H1 (cell line): ENCODE measurements at regions not wholly inside any gene's neighbourhood (a gene's known extent, or its start where the extent isn't known, plus 50 kb on each side); places are given as distances from the start of the nearest gene placed in this dataset.

ENCODE experiments used
- CTCF ChIA-PET: fragments of 300-600 bp; sonication (Branson Sonifier 250); formaldehyde crosslinking; loops from one replicate; lab custom pipeline; 2021; ENCODE audit not compliant: partially characterized antibody; lab: Charles Lee
- POLR2A ChIA-PET: fragments of 300-600 bp; sonication (Branson Sonifier 250); formaldehyde crosslinking; loops from one replicate; lab custom pipeline; 2021; ENCODE audit warnings: inconsistent platforms; ENCODE audit not compliant: partially characterized antibody; lab: Charles Lee
- DNase-seq, 2 experiments: peaks; one replicate each; pipeline versions ENCODE4 v3.0.0 to v3.0.0-alpha.2; 2010 to 2022; ENCODE audit warnings: low spot score in 2 of 2, low read depth in 1 of 2, mixed read lengths in 1 of 2
- FAIRE-seq: peaks from 2 replicates; lab custom pipeline; 2011; peaks lifted over from hg19 to GRCh38; lab: Jason Lieb, UNC
- H2AFZ ChIP-seq: 2 replicates; pipeline ENCODE4 v1.8.1; 2012; ENCODE audit warnings: low read length, inconsistent platforms
- H2AK5ac ChIP-seq: 2 replicates; pipeline ENCODE4 v1.6.1; 2013; ENCODE audit warnings: low read depth, low read length
- H2BK120ac ChIP-seq: replicated peaks from 2 replicates; pipeline ENCODE3; 2013; ENCODE audit warnings: low read depth, low read length, inconsistent platforms
- H2BK12ac ChIP-seq: 2 replicates; pipeline ENCODE4 v1.6.1; 2013; ENCODE audit warnings: low read depth, low read length
- H2BK15ac ChIP-seq: 2 replicates; pipeline ENCODE4 v1.6.1; 2013; ENCODE audit warnings: low read length
- H2BK20ac ChIP-seq: 2 replicates; pipeline ENCODE4 v1.6.1; 2013; ENCODE audit warnings: low read length
- H2BK5ac ChIP-seq: 2 replicates; pipeline ENCODE4 v1.6.1; 2013; ENCODE audit warnings: low read depth, low read length
- H3K14ac ChIP-seq: 2 replicates; pipeline ENCODE4 v1.6.1; 2013; ENCODE audit warnings: inconsistent platforms; ENCODE audit not compliant: insufficient read length
- H3K18ac ChIP-seq: 2 replicates; pipeline ENCODE4 v1.6.1; 2013; ENCODE audit warnings: low read length; ENCODE audit errors: extremely low read depth
- H3K23ac ChIP-seq: 2 replicates; pipeline ENCODE4 v1.6.1; 2013; ENCODE audit warnings: inconsistent platforms; ENCODE audit not compliant: insufficient read length
- H3K23me2 ChIP-seq: 2 replicates; pipeline ENCODE4 v1.6.1; 2013; ENCODE audit warnings: low read depth, low read length
- H3K27ac ChIP-seq: 2 replicates; pipeline ENCODE4 v1.6.1; 2011; ENCODE audit warnings: low read depth, low read length, inconsistent platforms
- H3K27me3 ChIP-seq, 4 experiments: replicated peaks in 1 of 4; 1 replicate in 1 of 4; 2 replicates in 3 of 4; pipeline versions ENCODE4 v1.6.1 to v1.8.1; 2011 to 2013; ENCODE audit warnings: low read length in 3 of 4, mild to moderate bottlenecking in 3 of 4, inconsistent platforms in 2 of 4, mixed read lengths in 2 of 4, moderate library complexity in 1 of 4; ENCODE audit not compliant: control insufficient read depth in 3 of 4, insufficient read depth in 3 of 4; ENCODE audit errors: extremely low read depth in 1 of 4
- H3K36me3 ChIP-seq, 4 experiments: 2 replicates each; pipeline versions ENCODE4 v1.6.1 to v1.8.1; 2011 to 2013; ENCODE audit warnings: mild to moderate bottlenecking in 4 of 4, low read length in 3 of 4, moderate library complexity in 2 of 4, control low read depth in 1 of 4, inconsistent platforms in 1 of 4; ENCODE audit not compliant: insufficient read depth in 4 of 4, control insufficient read depth in 2 of 4
- H3K4ac ChIP-seq: replicated peaks from 2 replicates; pipeline ENCODE3; 2013; ENCODE audit warnings: low read length, low read depth, mixed read lengths, inconsistent platforms; ENCODE audit not compliant: insufficient read length
- H3K4me1 ChIP-seq, 4 experiments: replicated peaks in 1 of 4; 1 replicate in 1 of 4; 2 replicates in 3 of 4; pipeline versions ENCODE4 v1.6.1 to v1.8.1; 2011 to 2013; ENCODE audit warnings: low read length in 3 of 4, inconsistent platforms in 2 of 4, mixed read lengths in 1 of 4; ENCODE audit not compliant: insufficient read depth in 4 of 4, control insufficient read depth in 3 of 4
- H3K4me2 ChIP-seq, 2 experiments: 2 replicates each; pipeline versions ENCODE4 v1.6.1 to v1.8.1; 2011 to 2013; ENCODE audit warnings: low read depth in 2 of 2, low read length in 2 of 2, control low read depth in 1 of 2, inconsistent platforms in 1 of 2, mild to moderate bottlenecking in 1 of 2; ENCODE audit not compliant: insufficient read depth in 1 of 2
- H3K4me3 ChIP-seq, 4 experiments: fragments of 200-600, 300-600 bp in 1 of 4; sonication (generic), shearing (Covaris generic), sonication (Bioruptor Twin) in 1 of 4; 2 replicates each; pipeline versions ENCODE4 v1.5.1 to v1.8.1; 2011 to 2016; ENCODE audit warnings: low read length in 4 of 4, low read depth in 3 of 4, control low read depth in 2 of 4, inconsistent platforms in 2 of 4, mild to moderate bottlenecking in 2 of 4, mixed read lengths in 1 of 4, moderate library complexity in 1 of 4; ENCODE audit not compliant: insufficient read depth in 2 of 4; ENCODE audit errors: extremely low read depth in 1 of 4
- H3K56ac ChIP-seq: replicated peaks from 2 replicates; pipeline ENCODE3; 2013; ENCODE audit warnings: low read depth, mild to moderate bottlenecking, mixed read lengths, low read length, inconsistent platforms; ENCODE audit not compliant: insufficient read length
- H3K79me1 ChIP-seq: 2 replicates; pipeline ENCODE4 v1.6.1; 2013; ENCODE audit warnings: low read depth, low read length, control low read depth
- H3K79me2 ChIP-seq, 2 experiments: 2 replicates each; pipeline versions ENCODE4 v1.6.1 to v1.8.1; 2012 to 2013; ENCODE audit warnings: low read length in 2 of 2, mild to moderate bottlenecking in 2 of 2, inconsistent platforms in 1 of 2; ENCODE audit not compliant: insufficient read depth in 2 of 2, control insufficient read depth in 1 of 2
- H3K9ac ChIP-seq, 4 experiments: replicated peaks in 1 of 4; 1 replicate in 1 of 4; 2 replicates in 3 of 4; pipeline versions ENCODE4 v1.6.1 to v1.8.1; 2011 to 2013; ENCODE audit warnings: low read depth in 3 of 4, low read length in 3 of 4, control low read depth in 2 of 4, mild to moderate bottlenecking in 2 of 4, moderate library complexity in 2 of 4, inconsistent platforms in 1 of 4; ENCODE audit errors: extremely low read depth in 1 of 4
- H3K9me3 ChIP-seq, 2 experiments: 2 replicates each; pipeline versions ENCODE4 v1.6.1 to v1.8.1; 2012 to 2013; ENCODE audit warnings: mild to moderate bottlenecking in 2 of 2, moderate library complexity in 2 of 2, control low read depth in 1 of 2, inconsistent platforms in 1 of 2, low read depth in 1 of 2, low read length in 1 of 2, mixed read lengths in 1 of 2; ENCODE audit not compliant: insufficient read depth in 2 of 2
- H4K20me1 ChIP-seq, 2 experiments: replicated peaks in 1 of 2; 2 replicates each; pipeline versions ENCODE3 to v1.8.1; 2011 to 2013; ENCODE audit warnings: inconsistent platforms in 2 of 2, low read length in 2 of 2, mild to moderate bottlenecking in 1 of 2; ENCODE audit not compliant: insufficient read depth in 2 of 2, control insufficient read depth in 1 of 2
- H4K5ac ChIP-seq: 2 replicates; pipeline ENCODE4 v1.6.1; 2013; ENCODE audit warnings: low read length, low read depth, mixed read lengths, inconsistent platforms; ENCODE audit not compliant: insufficient read length
- H4K8ac ChIP-seq: 2 replicates; pipeline ENCODE4 v1.8.0; 2013; ENCODE audit warnings: mild to moderate bottlenecking, moderate library complexity, low read length, inconsistent platforms; ENCODE audit not compliant: insufficient read depth; ENCODE audit errors: extremely low read depth
- H4K91ac ChIP-seq: replicated peaks from 2 replicates; pipeline ENCODE3; 2013; ENCODE audit warnings: low read length, mixed read lengths, inconsistent platforms; ENCODE audit not compliant: insufficient read length
- HDAC2 ChIP-seq, 2 experiments: fragments of 300-600 bp in 1 of 2; sonication (generic) in 1 of 2; IDR thresholded peaks; 2 replicates each; pipeline ENCODE4 v1.6.1; 2011 to 2012; ENCODE audit warnings: low read depth in 2 of 2, low read length in 2 of 2, mild to moderate bottlenecking in 2 of 2, moderate library complexity in 2 of 2, borderline replicate concordance in 1 of 2, inconsistent platforms in 1 of 2
- POLR2A ChIP-seq, 2 experiments: IDR thresholded peaks; 1 replicate in 1 of 2; 2 replicates in 1 of 2; pipeline ENCODE4 v1.6.1; 2011; ENCODE audit warnings: low read depth in 2 of 2, low read length in 2 of 2, mild to moderate bottlenecking in 2 of 2; ENCODE audit errors: control extremely low read depth in 1 of 2
- RAD21 ChIP-seq, 2 experiments: IDR thresholded peaks in 1 of 2; conservative IDR thresholded peaks in 1 of 2; 2 replicates each; pipeline ENCODE4 v1.6.1; 2011; ENCODE audit warnings: low read depth in 2 of 2, low read length in 2 of 2, improper control_type of control experiment in 1 of 2, inconsistent platforms in 1 of 2, mild to moderate bottlenecking in 1 of 2, moderate library complexity in 1 of 2
- RBBP5 ChIP-seq: IDR thresholded peaks from 2 replicates; pipeline ENCODE4 v1.7.1; 2012; ENCODE audit warnings: low read depth, mild to moderate bottlenecking, inconsistent platforms, low read length, moderate library complexity, borderline replicate concordance
- SP1 ChIP-seq: IDR thresholded peaks from 2 replicates; pipeline ENCODE4 v1.6.1; 2011; ENCODE audit warnings: low read depth, low read length
- SP4 ChIP-seq: IDR thresholded peaks from 2 replicates; pipeline ENCODE4 v1.6.1; 2012; ENCODE audit warnings: low read length, inconsistent platforms
- SUZ12 ChIP-seq: fragments of 200-600 bp; sonication (generic); IDR thresholded peaks from 2 replicates; pipeline ENCODE4 v1.6.1; 2012; ENCODE audit warnings: mild to moderate bottlenecking, inconsistent platforms, low read length, moderate library complexity, mixed read lengths
- TBP ChIP-seq: IDR thresholded peaks from 2 replicates; pipeline ENCODE4 v1.6.1; 2011; ENCODE audit warnings: low read depth, low read length, improper control_type of control experiment
- USF2 ChIP-seq: IDR thresholded peaks from 2 replicates; pipeline ENCODE4 v1.6.1; 2011; ENCODE audit warnings: low read length, improper control_type of control experiment
- WGBS, 2 experiments: shearing (Covaris generic) in 1 of 2; methylation state at CpG; one replicate each; pipeline versions ENCODE4 v1.1.6 to v1.1.7; 2013 to 2015; ENCODE audit warnings: low lambda C conversion rate in 2 of 2, mixed read lengths in 2 of 2, inconsistent platforms in 1 of 2, low coverage in 1 of 2, missing lambda C conversion rate in 1 of 2; ENCODE audit not compliant: insufficient replicate concordance in 2 of 2, insufficient coverage in 1 of 2, insufficient read length in 1 of 2; ENCODE audit errors: extremely low coverage in 1 of 2, missing lambda C conversion rate in 1 of 2; 5-methylcytosine and 5-hydroxymethylcytosine counted together

GRCh38 chr1:209265301-209265700, 318.2 kb upstream of the CAMK1G start:
- H4K20me1 ChIP-seq = no peaks in the 10 kb centered on the region
- no peaks in the 10 kb centered on the region for H3K79me1 ChIP-seq
- no peak overlapping the region for H2BK20ac ChIP-seq
- H2BK5ac ChIP-seq = no peak overlapping the region
- H3K36me3 ChIP-seq = no peaks in the 10 kb centered on the region
- whole genome bisulfite sequencing, 2 experiments = 82% methylated on average over 7 of the region's 7 CpGs; no CpG with 5 or more reads in 1 of the 2 experiments
- H3K14ac ChIP-seq = no peak overlapping the region
- no peak overlapping the region for H3K4me2 ChIP-seq
- DNase-seq (no peak), FAIRE-seq (no peak)
- H4K8ac ChIP-seq = no peak overlapping the region
- H3K4ac ChIP-seq = no peak overlapping the region
- ChIA-PET CTCF (interaction anchor here (1.3 to 1.5 kb wide), 3 partner anchors 13 to 89 kb away, joined by 3 read pairs; no protein-coding TSS in a partner anchor), POLR2A (no interaction called here)
- H2BK12ac ChIP-seq = no peak overlapping the region
- no peak overlapping the region for H3K9ac ChIP-seq
- H3K27ac ChIP-seq = no peak overlapping the region
- no peaks in the 10 kb centered on the region for H3K4me1 ChIP-seq
- H3K56ac ChIP-seq = no peak overlapping the region
- no peaks in the 10 kb centered on the region for H3K27me3 ChIP-seq
- H3K79me2 ChIP-seq = no peaks in the 10 kb centered on the region
- no peak overlapping the region for H3K4me3 ChIP-seq
- H2AFZ ChIP-seq = 0 out of 2 replicates have a peak overlapping the region, but pooled peaks have one; percentile 2
- no peak overlapping the region for H2AK5ac ChIP-seq
- TF ChIP-seq HDAC2 (IDR thresholded peaks at IDR 0.05; ENCODE audit: borderline replicate concordance in 1 of 2, low read depth in 2 of 2, low read length in 2 of 2) (no peak), SUZ12 (no peak), USF2 (no peak), SP1 (no peak), TBP (no peak), POLR2A (IDR thresholded peaks at IDR 0.05; ENCODE audit: control extremely low read depth in 1 of 2, low read depth in 2 of 2, low read length in 2 of 2) (no peak), RAD21 (IDR thresholded peaks at IDR 0.05 in 1 of 2, conservative IDR thresholded peaks at IDR 0.05 in 1 of 2; ENCODE audit: low read depth in 2 of 2, low read length in 2 of 2) (no peak), RBBP5 (no peak), SP4 (no peak)
- no peak overlapping the region for H2BK15ac ChIP-seq
- H3K9me3 ChIP-seq = no peaks in the 10 kb centered on the region
- H4K5ac ChIP-seq = no peak overlapping the region
- H4K91ac ChIP-seq = no peak overlapping the region
- H3K23ac ChIP-seq = no peak overlapping the region
- H2BK120ac ChIP-seq = no peak overlapping the region
- no peak overlapping the region for H3K18ac ChIP-seq
- no peaks in the 10 kb centered on the region for H3K23me2 ChIP-seq
